ENCODE measurements at regions not wholly inside any gene's neighbourhood (a gene's known extent, or its start where the extent isn't known, plus 50 kb on each side); places are given as distances from the start of the nearest gene placed in this dataset.

GRCh38 chr2:150041722-150042425, 445.6 kb downstream of the RND3 start:
- Histone ChIP-seq H3K4me3 (ENCODE audit: control insufficient read depth in 1 of 7, extremely low read depth in 1 of 7, insufficient read depth in 4 of 7, low read depth in 2 of 7, low read length in 6 of 7) (no peak overlapping the region), H3K27ac (ENCODE audit: insufficient read depth in 1 of 2, low read depth in 1 of 2, low read length in 2 of 2, poor library complexity in 1 of 2, severe bottlenecking in 2 of 2) (no peak overlapping the region), H3K4me1 (ENCODE audit: control extremely low read depth in 1 of 4, control insufficient read depth in 4 of 4, insufficient read depth in 4 of 4, low read length in 3 of 4) (no peaks in the 10 kb centered on the region), H3K27me3 (replicated peaks in 2 of 5; ENCODE audit: control insufficient read depth in 4 of 5, insufficient read depth in 5 of 5, low read length in 4 of 5) (no peaks in the 10 kb centered on the region), H3K36me3 (ENCODE audit: control insufficient read depth in 4 of 4, insufficient read depth in 4 of 4, low read length in 3 of 4) (no peaks in the 10 kb centered on the region), H3K9me3 (ENCODE audit: control extremely low read depth in 1 of 5, control insufficient read depth in 4 of 5, insufficient read depth in 2 of 5, low read depth in 1 of 5, low read length in 4 of 5) (no peaks in the 10 kb centered on the region)
- ChIA-PET CTCF (no interaction called here), POLR2A (no interaction called here)
- DNase-seq: no peak
- 100% methylated on average over 4 of the region's 8 CpGs for WGBS (ENCODE audit: insufficient coverage)

- Histone ChIP-seq H3K4me1 (ENCODE audit: control extremely low read depth in 1 of 4, control insufficient read depth in 4 of 4, insufficient read depth in 4 of 4, low read length in 3 of 4) (no peaks in the 10 kb centered on the region), H3K36me3 (ENCODE audit: control insufficient read depth in 4 of 4, insufficient read depth in 4 of 4, low read length in 3 of 4) (no peaks in the 10 kb centered on the region), H3K27me3 (replicated peaks in 2 of 5; ENCODE audit: control insufficient read depth in 4 of 5, insufficient read depth in 5 of 5, low read length in 4 of 5) (no peaks in the 10 kb centered on the region), H3K27ac (ENCODE audit: insufficient read depth in 1 of 2, low read depth in 1 of 2, low read length in 2 of 2, poor library complexity in 1 of 2, severe bottlenecking in 2 of 2) (no peak overlapping the region), H3K9me3 (ENCODE audit: control extremely low read depth in 1 of 5, control insufficient read depth in 4 of 5, insufficient read depth in 2 of 5, low read depth in 1 of 5, low read length in 4 of 5) (no peaks in the 10 kb centered on the region), H3K4me3 (ENCODE audit: control insufficient read depth in 1 of 7, extremely low read depth in 1 of 7, insufficient read depth in 4 of 7, low read depth in 2 of 7, low read length in 6 of 7) (no peak overlapping the region)
- POLR2A ChIA-PET: no interaction called here
- DNase-seq: no peak
- CTCF ChIA-PET: no interaction called here
Measured at GRCh38 chr2:150036622-150037021, 449.0 kb upstream of the MMADHC start.

- WGBS (ENCODE audit: insufficient coverage): 100% methylated on average over 2 of the region's 3 CpGs
- Histone ChIP-seq H3K27me3 (replicated peaks in 2 of 5; ENCODE audit: control insufficient read depth in 4 of 5, insufficient read depth in 5 of 5, low read length in 4 of 5) (no peaks in the 10 kb centered on the region), H3K27ac (ENCODE audit: insufficient read depth in 1 of 2, low read depth in 1 of 2, low read length in 2 of 2, poor library complexity in 1 of 2, severe bottlenecking in 2 of 2) (no peak overlapping the region), H3K4me1 (ENCODE audit: control extremely low read depth in 1 of 4, control insufficient read depth in 4 of 4, insufficient read depth in 4 of 4, low read length in 3 of 4) (no peaks in the 10 kb centered on the region), H3K36me3 (ENCODE audit: control insufficient read depth in 4 of 4, insufficient read depth in 4 of 4, low read length in 3 of 4) (no peaks in the 10 kb centered on the region), H3K9me3 (ENCODE audit: control extremely low read depth in 1 of 5, control insufficient read depth in 4 of 5, insufficient read depth in 2 of 5, low read depth in 1 of 5, low read length in 4 of 5) (peaks cover 0 to 3% (median 0%) of the 10 kb centered on the region in 5 experiments), H3K4me3 (ENCODE audit: control insufficient read depth in 1 of 7, extremely low read depth in 1 of 7, insufficient read depth in 4 of 7, low read depth in 2 of 7, low read length in 6 of 7) (no peak overlapping the region)
- ChIA-PET CTCF (interaction anchor here (1.6 kb wide), 1 partner anchor 12 kb away, joined by 3 read pairs; no protein-coding TSS in a partner anchor), POLR2A (no interaction called here)
- DNase-seq: no peak
Measured at GRCh38 chr2:150034665-150035064, 447.1 kb upstream of the MMADHC start.

- Histone ChIP-seq H3K27ac (ENCODE audit: insufficient read depth in 1 of 2, low read depth in 1 of 2, low read length in 2 of 2, poor library complexity in 1 of 2, severe bottlenecking in 2 of 2) (no peak overlapping the region), H3K4me3 (ENCODE audit: control insufficient read depth in 1 of 7, extremely low read depth in 1 of 7, insufficient read depth in 4 of 7, low read depth in 2 of 7, low read length in 6 of 7) (no peak overlapping the region), H3K4me1 (ENCODE audit: control extremely low read depth in 1 of 4, control insufficient read depth in 4 of 4, insufficient read depth in 4 of 4, low read length in 3 of 4) (peaks cover 0 to 5% (median 0%) of the 10 kb centered on the region in 4 experiments), H3K9me3 (ENCODE audit: control extremely low read depth in 1 of 5, control insufficient read depth in 4 of 5, insufficient read depth in 2 of 5, low read depth in 1 of 5, low read length in 4 of 5) (peaks cover 0 to 3% (median 0%) of the 10 kb centered on the region in 5 experiments), H3K27me3 (replicated peaks in 2 of 5; ENCODE audit: control insufficient read depth in 4 of 5, insufficient read depth in 5 of 5, low read length in 4 of 5) (no peaks in the 10 kb centered on the region), H3K36me3 (ENCODE audit: control insufficient read depth in 4 of 4, insufficient read depth in 4 of 4, low read length in 3 of 4) (no peaks in the 10 kb centered on the region)
- CTCF ChIA-PET: no interaction called here
- no peak for DNase-seq
- 100% methylated on average over 2 of the region's 3 CpGs for WGBS (ENCODE audit: insufficient coverage)
- POLR2A ChIA-PET: no interaction called here
Measured at GRCh38 chr2:150030436-150031190, 443.0 kb upstream of the MMADHC start.

- no peak for DNase-seq
- ChIA-PET POLR2A (no interaction called here), CTCF (no interaction called here)
- Histone ChIP-seq H3K36me3 (ENCODE audit: control insufficient read depth in 4 of 4, insufficient read depth in 4 of 4, low read length in 3 of 4) (no peaks in the 10 kb centered on the region), H3K4me1 (ENCODE audit: control extremely low read depth in 1 of 4, control insufficient read depth in 4 of 4, insufficient read depth in 4 of 4, low read length in 3 of 4) (peaks cover 0 to 5% (median 0%) of the 10 kb centered on the region in 4 experiments), H3K27ac (ENCODE audit: insufficient read depth in 1 of 2, low read depth in 1 of 2, low read length in 2 of 2, poor library complexity in 1 of 2, severe bottlenecking in 2 of 2) (no peak overlapping the region), H3K27me3 (replicated peaks in 2 of 5; ENCODE audit: control insufficient read depth in 4 of 5, insufficient read depth in 5 of 5, low read length in 4 of 5) (no peaks in the 10 kb centered on the region), H3K4me3 (ENCODE audit: control insufficient read depth in 1 of 7, extremely low read depth in 1 of 7, insufficient read depth in 4 of 7, low read depth in 2 of 7, low read length in 6 of 7) (peak overlapping the region in 1 of 7 experiments; percentile 19), H3K9me3 (ENCODE audit: control extremely low read depth in 1 of 5, control insufficient read depth in 4 of 5, insufficient read depth in 2 of 5, low read depth in 1 of 5, low read length in 4 of 5) (peaks cover 0 to 3% (median 0%) of the 10 kb centered on the region in 5 experiments)
- WGBS (ENCODE audit: insufficient coverage): no CpG with 5 or more reads among the region's 2 CpGs
Measured at GRCh38 chr2:150028322-150028721, 440.7 kb upstream of the MMADHC start.

- no CpG with 5 or more reads among the region's 4 CpGs for WGBS (ENCODE audit: insufficient coverage)
- CTCF ChIA-PET: no interaction called here
- Histone ChIP-seq H3K4me1 (ENCODE audit: control extremely low read depth in 1 of 4, control insufficient read depth in 4 of 4, insufficient read depth in 4 of 4, low read length in 3 of 4) (peaks cover 0 to 5% (median 0%) of the 10 kb centered on the region in 4 experiments), H3K27me3 (replicated peaks in 2 of 5; ENCODE audit: control insufficient read depth in 4 of 5, insufficient read depth in 5 of 5, low read length in 4 of 5) (no peaks in the 10 kb centered on the region), H3K9me3 (ENCODE audit: control extremely low read depth in 1 of 5, control insufficient read depth in 4 of 5, insufficient read depth in 2 of 5, low read depth in 1 of 5, low read length in 4 of 5) (peaks cover 0 to 3% (median 0%) of the 10 kb centered on the region in 5 experiments), H3K36me3 (ENCODE audit: control insufficient read depth in 4 of 4, insufficient read depth in 4 of 4, low read length in 3 of 4) (no peaks in the 10 kb centered on the region), H3K27ac (ENCODE audit: insufficient read depth in 1 of 2, low read depth in 1 of 2, low read length in 2 of 2, poor library complexity in 1 of 2, severe bottlenecking in 2 of 2) (no peak overlapping the region), H3K4me3 (ENCODE audit: control insufficient read depth in 1 of 7, extremely low read depth in 1 of 7, insufficient read depth in 4 of 7, low read depth in 2 of 7, low read length in 6 of 7) (no peak overlapping the region)
- DNase-seq: peak in 2 of 3 donors; percentile 7 to 43
- POLR2A ChIA-PET: no interaction called here
Measured at GRCh38 chr2:150027164-150027563, 439.6 kb upstream of the MMADHC start.

GRCh38 chr2:150023663-150024062, 436.1 kb upstream of the MMADHC start:
- ChIA-PET CTCF (no interaction called here), POLR2A (no interaction called here)
- H3K27me3 ChIP-seq (replicated peaks in 2 of 5; ENCODE audit: control insufficient read depth in 4 of 5, insufficient read depth in 5 of 5, low read length in 4 of 5): no peaks in the 10 kb centered on the region
- no peak for DNase-seq
- H3K4me1 ChIP-seq (ENCODE audit: control extremely low read depth in 1 of 4, control insufficient read depth in 4 of 4, insufficient read depth in 4 of 4, low read length in 3 of 4): peaks cover 0 to 5% (median 0%) of the 10 kb centered on the region in 4 experiments
- no peaks in the 10 kb centered on the region for H3K9me3 ChIP-seq (ENCODE audit: control extremely low read depth in 1 of 5, control insufficient read depth in 4 of 5, insufficient read depth in 2 of 5, low read depth in 1 of 5, low read length in 4 of 5)
- H3K27ac ChIP-seq (ENCODE audit: insufficient read depth in 1 of 2, low read depth in 1 of 2, low read length in 2 of 2, poor library complexity in 1 of 2, severe bottlenecking in 2 of 2): no peak overlapping the region
- H3K36me3 ChIP-seq (ENCODE audit: control insufficient read depth in 4 of 4, insufficient read depth in 4 of 4, low read length in 3 of 4): no peaks in the 10 kb centered on the region
- no peak overlapping the region for H3K4me3 ChIP-seq (ENCODE audit: control insufficient read depth in 1 of 7, extremely low read depth in 1 of 7, insufficient read depth in 4 of 7, low read depth in 2 of 7, low read length in 6 of 7)

Measured in common myeloid progenitor, CD34-positive (primary cell).